Cardiac muscle cell (in vitro differentiated cells and primary cell): ENCODE measurements at regions not wholly inside any gene's neighbourhood (a gene's known extent, or its start where the extent isn't known, plus 50 kb on each side); places are given as distances from the start of the nearest gene placed in this dataset.

ENCODE experiments used
- DNase-seq, 2 donors: peaks; one replicate each; pipeline versions ENCODE4 v3.0.0 to v3.0.0-alpha.2; 2010 to 2017; ENCODE audit warnings: low read depth in 1 of 2, low spot score in 1 of 2
- H3K27ac ChIP-seq: fragments of 200-600 bp; sonication (generic); 2 replicates; pipeline ENCODE4 v1.5.1; 2016
- H3K27me3 ChIP-seq: fragments of 200-600 bp; sonication (generic); 2 replicates; pipeline ENCODE4 v1.6.0; 2016; ENCODE audit warnings: control low read depth
- H3K36me3 ChIP-seq: fragments of 200-600 bp; sonication (generic); 2 replicates; pipeline ENCODE4 v1.5.1; 2016; ENCODE audit warnings: control low read depth
- H3K4me1 ChIP-seq: fragments of 200-600 bp; sonication (generic); 2 replicates; pipeline ENCODE4 v1.8.1; 2017; ENCODE audit warnings: low read depth, mild to moderate bottlenecking, mixed run types
- H3K4me3 ChIP-seq: fragments of 200-600 bp; sonication (generic); 2 replicates; pipeline ENCODE4 v1.5.1; 2016; ENCODE audit warnings: mild to moderate bottlenecking
- H3K9me3 ChIP-seq: fragments of 200-600 bp; sonication (generic); 2 replicates; pipeline ENCODE4 v1.5.1; 2017; ENCODE audit warnings: low read depth, mild to moderate bottlenecking, control low read depth
- CTCF ChIP-seq: IDR thresholded peaks from 2 replicates; pipeline ENCODE4 v1.5.1; 2012; ENCODE audit warnings: low read depth, mild to moderate bottlenecking, low read length

DNA sequence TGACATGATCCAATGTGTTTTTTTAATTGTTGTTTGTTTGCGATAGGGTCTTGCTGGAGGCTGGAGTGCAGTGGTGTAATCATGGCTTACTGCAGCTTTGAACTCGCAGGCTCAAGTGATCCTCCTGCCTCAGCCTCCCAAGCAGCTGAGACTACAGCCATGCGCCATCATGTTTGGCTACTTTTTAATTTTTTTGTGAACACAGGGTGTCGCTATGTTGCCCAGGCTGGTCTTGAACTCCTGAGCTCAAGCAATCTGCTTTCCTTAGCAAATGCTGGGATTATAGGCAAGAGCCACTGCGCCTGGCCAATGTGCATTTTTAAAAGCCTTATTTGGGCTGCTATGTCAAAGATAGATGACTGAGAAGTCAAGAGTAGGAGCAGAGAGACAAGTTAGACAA lies 123.0 kb downstream of the EDEM1 start:
- TF ChIP-seq CTCF = no peak
- Histone ChIP-seq H3K36me3 (no peaks in the 10 kb centered on the region), H3K4me1 (no peaks in the 10 kb centered on the region), H3K27me3 (no peaks in the 10 kb centered on the region), H3K27ac (no peak overlapping the region), H3K4me3 (no peak overlapping the region), H3K9me3 (no peaks in the 10 kb centered on the region)
- no peak for DNase-seq

DNA sequence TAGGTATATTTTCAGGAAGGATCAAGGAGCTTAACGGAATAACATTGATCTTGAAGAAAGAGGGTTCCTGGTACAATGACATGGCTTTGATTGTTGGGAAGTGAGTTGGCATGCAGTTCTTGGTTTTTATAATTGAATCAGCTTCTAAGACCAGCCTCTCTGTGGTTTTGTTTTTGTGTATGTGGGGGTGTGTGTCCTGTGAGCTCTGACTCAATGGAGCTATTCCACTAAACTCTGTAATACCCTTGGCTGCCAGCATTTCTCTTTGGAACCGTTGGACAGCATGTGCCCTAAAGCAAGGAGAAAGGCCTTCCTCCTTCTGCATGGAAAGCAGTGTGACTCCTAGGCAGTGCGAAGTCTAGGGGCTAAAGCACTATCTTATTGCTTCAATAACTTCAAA lies 124.8 kb downstream of the EDEM1 start:
- no peaks in the 10 kb centered on the region for H3K9me3 ChIP-seq
- no peaks in the 10 kb centered on the region for H3K4me1 ChIP-seq
- no peak overlapping the region for H3K27ac ChIP-seq
- no peak for TF ChIP-seq CTCF
- no peak overlapping the region for H3K4me3 ChIP-seq
- no peak for DNase-seq
- H3K27me3 ChIP-seq = no peaks in the 10 kb centered on the region
- no peaks in the 10 kb centered on the region for H3K36me3 ChIP-seq

DNA sequence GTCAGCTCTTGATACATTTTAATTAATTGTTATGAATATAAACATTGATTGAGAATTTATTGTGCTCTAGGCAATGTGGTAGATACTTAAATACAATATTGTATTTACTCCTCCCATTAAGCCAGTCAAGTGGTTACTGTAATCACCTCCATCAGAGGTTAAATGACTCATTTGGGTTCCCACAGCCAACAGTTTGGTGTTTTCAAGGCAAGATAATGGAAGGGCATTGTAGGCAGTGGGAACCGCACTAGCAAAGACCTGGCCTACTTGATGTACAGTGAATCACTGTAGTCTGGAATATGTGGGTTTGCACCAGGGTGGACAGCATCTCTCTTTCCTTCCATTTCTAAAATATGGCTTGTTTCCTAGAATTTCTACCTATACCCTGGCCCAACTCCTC lies 127.4 kb downstream of the EDEM1 start:
- Histone ChIP-seq H3K4me3 (no peak overlapping the region), H3K4me1 (no peaks in the 10 kb centered on the region), H3K27me3 (no peaks in the 10 kb centered on the region), H3K27ac (no peak overlapping the region), H3K9me3 (no peaks in the 10 kb centered on the region), H3K36me3 (no peaks in the 10 kb centered on the region)
- no peak for TF ChIP-seq CTCF
- no peak for DNase-seq

GRCh38 chr3:5317557-5317956 lies 130.1 kb downstream of the EDEM1 start:
- Histone ChIP-seq H3K27ac (no peak overlapping the region), H3K4me1 (no peaks in the 10 kb centered on the region), H3K27me3 (no peaks in the 10 kb centered on the region), H3K36me3 (no peaks in the 10 kb centered on the region), H3K9me3 (no peaks in the 10 kb centered on the region), H3K4me3 (no peak overlapping the region)
- no peak for DNase-seq
- no peak for TF ChIP-seq CTCF

GRCh38 chr3:5319454-5319853 lies 131.9 kb downstream of the EDEM1 start:
- TF ChIP-seq CTCF = no peak
- no peaks in the 10 kb centered on the region for H3K36me3 ChIP-seq
- no peak overlapping the region for H3K4me3 ChIP-seq
- no peaks in the 10 kb centered on the region for H3K9me3 ChIP-seq
- no peak for DNase-seq
- no peak overlapping the region for H3K27ac ChIP-seq
- no peaks in the 10 kb centered on the region for H3K27me3 ChIP-seq
- no peaks in the 10 kb centered on the region for H3K4me1 ChIP-seq
